Activated T-cell treated with anti-CD3 and anti-CD28 coated beads, Interleukin-2, amount 50 U/mL, for 48 hours (primary cell): ENCODE measurements at regions not wholly inside any gene's neighbourhood (a gene's known extent, or its start where the extent isn't known, plus 50 kb on each side); places are given as distances from the start of the nearest gene placed in this dataset.
"Not testable (repeated sequence)": the region's sequence is repeated elsewhere in the genome, so short reads cannot be mapped to it uniquely, and the experiment has no call there.

Experiments
- DNase-seq, 2 experiments: peaks; one replicate each; pipeline ENCODE4 v3.0.0-alpha.2; 2020

DNA sequence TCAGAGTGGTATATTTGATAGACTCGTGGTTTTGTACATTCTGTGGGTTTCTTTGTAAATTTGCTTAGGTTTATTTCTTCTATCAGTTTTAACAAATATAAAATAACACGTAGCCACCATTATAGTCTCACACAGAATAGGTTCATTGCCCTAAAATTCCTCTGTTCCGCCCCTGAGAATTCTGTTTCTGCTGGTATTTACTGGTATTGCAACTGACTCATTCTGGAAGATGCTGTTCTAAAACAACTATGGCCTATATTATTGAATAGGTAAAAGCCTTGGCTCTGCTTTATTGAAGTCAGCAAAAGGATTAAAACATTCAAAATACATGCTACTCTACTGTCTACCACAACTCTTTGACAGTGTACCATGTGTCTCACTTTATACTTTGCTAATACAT, 119.1 kb upstream of the CHORDC1 start:
- no peak for DNase-seq

DNA sequence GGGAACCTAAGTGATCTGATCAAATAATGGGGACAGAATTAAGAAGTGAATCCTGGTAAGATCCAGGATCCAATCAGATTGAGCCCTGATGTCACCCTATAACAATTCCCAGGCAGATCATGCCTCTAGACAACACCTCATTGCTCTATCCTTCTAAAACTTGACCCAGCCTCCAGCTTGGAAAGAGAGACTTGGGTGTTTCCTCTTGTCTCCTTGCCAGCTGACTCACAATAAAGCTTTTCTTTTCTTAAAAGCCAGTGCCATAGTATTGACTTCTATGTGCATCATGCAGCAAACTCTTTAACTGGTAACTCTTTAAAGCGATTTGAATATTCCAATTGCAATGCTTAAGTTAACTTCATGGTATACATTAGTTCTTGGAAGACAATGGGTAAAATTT, 109.6 kb upstream of the CHORDC1 start:
- DNase-seq: no peak

DNA sequence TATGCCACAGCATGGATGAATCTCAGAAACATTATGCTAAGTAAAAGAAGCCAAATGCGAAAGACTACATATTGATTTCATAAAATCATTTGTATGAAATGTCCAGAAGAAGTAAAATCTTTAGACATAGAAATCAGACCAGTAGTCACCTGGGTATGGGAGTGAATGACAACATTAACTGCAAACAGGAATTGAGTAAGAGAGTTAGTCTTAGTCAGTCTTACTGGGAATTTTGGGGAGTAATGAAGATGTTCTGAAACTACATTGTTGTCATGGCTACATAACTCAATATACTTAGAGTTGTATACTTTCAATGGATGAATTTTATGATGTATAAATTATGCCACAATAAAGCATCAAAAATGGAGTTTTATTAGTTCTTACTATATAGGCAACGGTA, 107.8 kb upstream of the CHORDC1 start:
- no peak for DNase-seq

DNA sequence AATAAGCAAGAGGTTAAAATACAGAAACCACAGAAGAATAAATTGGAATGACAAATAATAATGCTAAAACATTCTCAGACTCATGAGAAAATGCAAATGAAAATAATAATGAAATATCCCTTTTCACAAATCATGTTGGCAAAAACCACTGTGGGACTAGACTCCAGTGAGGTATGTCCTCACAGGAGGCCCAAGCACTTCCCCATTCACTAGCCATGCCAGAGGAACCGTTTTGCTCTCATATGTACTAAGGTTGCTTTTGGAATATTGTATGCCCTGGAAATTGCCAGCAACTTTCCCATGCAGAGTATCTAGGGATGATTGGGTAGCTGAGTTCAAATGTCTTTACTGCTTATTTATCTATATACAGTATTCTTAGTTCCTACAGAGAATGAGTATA, 106.2 kb upstream of the CHORDC1 start:
- no peak for DNase-seq

DNA sequence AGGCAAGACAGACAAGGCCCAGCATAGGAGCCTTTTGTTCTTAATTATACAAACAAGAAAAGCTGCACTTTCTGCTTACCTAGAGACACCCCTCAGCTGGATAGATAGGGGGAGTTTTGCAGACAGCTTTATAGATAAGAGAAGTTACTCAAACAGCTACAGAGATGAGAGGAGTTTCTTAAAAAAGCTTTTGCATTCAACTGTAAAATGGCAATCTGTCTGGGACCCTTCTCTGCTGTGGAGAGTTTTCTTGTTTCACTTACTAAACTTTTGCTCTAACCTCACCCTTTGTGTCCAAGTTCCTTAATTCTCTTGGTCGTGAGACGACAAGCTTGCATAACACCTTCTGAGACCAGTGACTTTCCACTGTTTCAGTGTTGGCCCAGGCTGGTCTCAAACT, 103.8 kb upstream of the CHORDC1 start:
- DNase-seq: no peak

DNA sequence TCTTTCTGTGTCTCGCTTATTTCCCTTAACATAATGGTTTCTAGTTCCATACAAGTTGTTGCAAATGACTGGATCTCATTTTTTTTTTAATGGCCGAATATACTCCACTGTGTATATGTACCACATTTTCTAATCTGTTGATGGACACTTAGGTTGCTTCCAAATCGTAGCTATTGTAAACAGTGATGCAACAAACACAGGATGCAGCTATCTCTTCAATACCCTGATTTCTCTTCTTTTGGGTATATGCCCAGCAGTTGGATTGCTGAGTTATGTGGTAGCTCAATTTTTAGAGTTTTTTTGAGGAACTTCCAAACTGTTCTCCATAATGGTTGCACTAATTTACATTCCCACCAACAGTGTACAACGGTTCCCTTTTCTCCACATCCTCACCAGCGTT, 100.4 kb upstream of the CHORDC1 start:
- no peak for DNase-seq

DNA sequence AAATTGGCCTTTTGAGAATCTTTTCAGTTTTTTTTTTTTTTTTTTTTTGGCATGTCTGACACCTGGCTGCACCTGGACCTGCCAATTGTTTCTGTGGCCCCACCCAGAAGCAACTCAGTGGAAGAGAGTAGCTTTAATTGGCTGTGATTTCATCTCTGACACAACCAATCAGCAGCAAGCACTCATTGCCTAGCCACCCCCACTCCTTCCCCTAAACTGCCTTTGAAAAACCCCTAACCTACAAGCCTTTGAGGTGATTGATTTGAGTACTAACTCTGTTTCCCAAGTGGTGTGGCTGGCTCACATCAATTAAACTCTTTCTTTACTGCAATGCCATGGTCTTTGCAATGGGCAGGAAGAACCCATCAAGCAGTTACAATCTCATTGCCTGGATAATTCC, 98.2 kb upstream of the CHORDC1 start:
- no peak for DNase-seq

DNA sequence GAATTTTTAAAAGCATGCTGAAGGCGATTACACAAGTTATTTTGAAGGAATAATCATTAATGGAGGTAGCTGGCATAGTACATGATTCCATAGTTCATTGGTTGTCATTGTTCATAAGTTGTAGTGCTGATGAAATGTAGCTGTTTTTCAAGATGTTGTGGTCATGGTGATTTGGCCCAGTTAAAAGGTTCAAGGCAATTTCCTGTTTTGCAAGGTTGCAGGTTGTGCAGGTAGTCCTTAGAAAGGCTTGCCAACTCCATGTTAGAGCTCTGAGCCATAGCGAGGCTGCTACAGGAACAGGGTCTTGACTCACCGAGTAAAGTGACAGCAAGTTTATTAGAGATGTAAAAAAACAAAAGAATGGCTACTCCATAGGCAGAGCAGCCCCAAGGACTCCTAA, 95.8 kb upstream of the CHORDC1 start:
- DNase-seq: no peak

DNA sequence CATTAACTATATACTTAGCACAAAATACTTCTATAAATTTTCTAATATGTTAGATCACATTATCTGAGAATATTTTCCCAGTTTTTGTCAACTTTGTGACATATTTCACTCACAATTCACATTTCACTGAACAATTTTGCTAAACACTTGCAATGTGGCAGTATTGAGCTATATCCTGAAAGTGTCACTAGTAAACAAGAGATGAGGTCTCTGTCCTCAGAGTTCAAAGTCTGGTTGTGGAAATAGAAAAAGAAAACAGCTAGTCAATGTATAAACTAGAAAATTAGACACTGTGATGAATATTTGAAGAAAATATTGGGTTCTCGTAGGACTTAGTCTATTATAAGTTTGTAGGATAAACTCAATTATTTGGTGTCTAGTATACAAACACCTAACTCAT, 87.4 kb upstream of the CHORDC1 start:
- no peak for DNase-seq

DNA sequence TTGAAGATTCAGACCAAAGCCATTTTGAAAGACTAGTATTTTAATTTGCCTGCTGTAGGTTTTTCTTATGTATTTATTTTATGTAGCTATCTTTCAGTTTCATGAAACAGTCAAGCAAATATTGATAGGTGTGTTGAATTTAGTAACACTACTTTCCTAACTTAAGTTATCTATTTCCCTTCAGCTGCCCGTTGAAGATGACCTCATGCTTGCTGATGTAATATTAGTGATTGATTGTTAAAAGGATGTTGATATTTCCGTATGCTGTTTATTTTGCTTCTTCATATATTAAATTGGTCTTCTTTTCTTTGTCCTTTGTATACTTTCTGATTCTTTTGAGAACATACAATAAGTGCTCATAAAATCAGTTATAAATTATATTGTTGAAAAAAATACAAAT, 86.8 kb upstream of the CHORDC1 start:
- no peak for DNase-seq

DNA sequence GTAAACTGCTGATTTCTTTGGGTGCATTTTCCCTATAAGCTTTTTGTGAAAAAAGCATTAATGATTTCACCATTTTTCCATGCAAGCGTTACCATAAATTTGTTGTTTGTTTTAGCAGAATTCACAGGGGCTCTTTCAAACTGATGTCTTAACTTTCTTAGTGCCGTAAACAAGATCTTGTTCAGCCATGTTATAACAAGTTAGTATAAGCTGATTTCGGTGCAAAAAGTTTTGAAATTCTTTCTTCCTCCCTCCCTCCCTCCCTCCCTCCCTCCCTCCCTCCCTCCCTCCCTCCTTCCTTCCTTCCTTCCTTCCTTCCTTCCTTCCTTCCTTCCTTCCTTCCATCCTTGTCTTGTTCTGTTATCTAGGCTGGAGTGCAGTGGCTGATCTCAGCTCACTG, 71.7 kb upstream of the CHORDC1 start:
- no peak for DNase-seq

DNA sequence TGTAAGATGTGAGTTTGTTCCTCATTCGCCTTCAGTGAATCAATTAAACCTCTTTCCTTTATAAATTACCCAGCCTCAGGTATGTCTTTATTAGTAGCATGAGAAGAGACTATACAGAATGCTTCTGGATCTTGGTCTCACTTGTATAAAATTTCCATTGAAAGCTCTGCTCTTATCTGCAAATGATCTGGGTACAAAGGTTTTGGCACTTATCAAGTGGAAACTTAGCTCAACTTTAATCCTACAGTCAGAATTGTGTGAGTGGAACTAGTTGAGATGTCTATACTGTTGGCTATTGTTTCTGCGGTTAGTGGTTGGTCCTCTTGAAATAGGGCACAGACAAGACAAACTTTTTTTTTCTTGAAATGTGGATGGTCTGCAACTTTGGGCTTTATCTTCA, 71.2 kb upstream of the CHORDC1 start:
- no peak for DNase-seq

DNA sequence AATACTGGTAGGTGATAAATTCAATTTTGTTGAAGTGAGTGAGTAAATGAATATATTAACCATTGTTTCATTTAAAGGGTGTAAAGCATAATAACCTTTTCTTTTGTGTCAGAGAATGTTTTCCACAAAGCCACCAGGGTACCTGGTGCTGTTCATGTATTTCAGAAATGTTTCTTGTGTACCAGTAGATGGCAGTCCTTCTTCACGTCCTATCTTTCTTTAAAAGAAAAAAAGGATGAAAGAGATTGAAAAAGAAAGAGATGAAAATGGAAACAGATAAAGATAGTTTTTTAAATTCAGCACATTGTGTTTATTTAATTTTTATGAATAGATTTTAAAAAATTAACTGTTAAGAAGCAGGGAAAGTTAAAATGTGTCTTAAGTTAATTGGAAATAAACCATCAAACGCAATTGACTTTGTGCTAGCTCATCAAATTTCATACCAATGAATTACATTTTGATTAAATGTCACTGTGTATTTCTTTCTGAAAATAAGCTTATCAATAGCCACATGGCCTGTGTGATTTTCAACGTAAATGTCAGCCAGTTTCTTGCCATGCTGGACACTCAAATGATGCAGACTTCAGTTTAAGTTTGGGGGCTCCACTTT, 65.5 kb upstream of the CHORDC1 start:
- no peak for DNase-seq

DNA sequence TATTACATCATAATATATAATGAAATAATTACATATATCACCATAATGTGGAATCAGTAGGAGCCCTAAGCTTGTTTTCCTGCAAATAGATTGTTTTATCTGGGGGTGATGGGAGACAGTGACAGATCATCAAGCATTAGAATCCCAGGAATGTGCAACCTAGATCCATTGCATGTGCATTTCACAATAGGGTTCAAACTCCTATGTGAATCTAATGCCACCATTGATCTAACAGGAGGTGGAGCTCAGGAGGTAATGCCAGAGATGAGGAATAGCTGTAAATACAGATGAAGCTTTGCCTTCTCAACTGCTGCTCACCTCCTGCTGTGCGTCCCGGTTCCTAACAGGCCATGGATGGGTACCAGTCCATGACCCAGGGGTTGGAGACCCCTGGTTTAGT, 63.8 kb upstream of the CHORDC1 start:
- DNase-seq: no peak

DNA sequence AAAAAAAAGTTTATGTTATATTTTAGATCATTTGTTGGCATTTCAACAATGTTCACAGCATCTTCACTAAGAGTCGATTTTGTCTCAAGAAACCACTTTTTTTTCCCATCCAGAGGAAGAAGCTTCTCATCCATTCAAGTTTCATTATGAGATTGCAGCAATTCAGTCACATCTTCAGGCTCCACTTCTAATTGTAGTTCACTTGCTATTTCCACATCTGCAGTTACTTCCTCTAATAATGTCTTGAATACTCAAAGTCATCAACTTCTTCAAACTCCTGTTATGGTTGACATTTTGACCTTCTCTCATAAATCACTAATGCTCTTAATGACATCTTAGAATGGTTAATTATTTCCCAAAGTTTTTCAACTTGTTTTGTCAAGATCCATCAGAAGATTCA, 61.3 kb upstream of the CHORDC1 start:
- no peak for DNase-seq

DNA sequence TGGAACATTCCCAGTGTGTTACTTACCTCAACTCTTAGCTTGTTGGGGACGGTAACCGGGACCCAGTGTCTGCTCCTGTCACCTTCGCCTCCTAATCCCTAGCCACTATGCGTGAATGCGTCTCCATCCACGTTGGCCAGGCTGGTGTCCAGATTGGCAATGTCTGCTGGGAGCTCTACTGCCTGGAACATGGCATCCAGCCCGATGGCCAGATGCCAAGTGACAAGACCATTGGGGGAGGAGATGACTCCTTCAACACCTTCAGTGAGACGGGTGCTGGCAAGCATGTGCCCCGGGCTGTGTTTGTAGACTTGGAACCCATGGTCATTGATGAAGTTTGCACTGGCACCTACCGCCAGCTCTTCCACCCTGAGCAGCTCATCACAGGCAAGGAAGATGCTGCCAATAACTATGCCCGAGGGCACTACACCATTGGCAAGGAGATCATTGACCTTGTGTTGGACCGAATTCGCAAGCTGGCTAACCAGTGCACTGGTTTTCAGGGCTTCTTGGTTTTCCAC, 59.8 kb upstream of the CHORDC1 start:
- DNase-seq: not testable (repeated sequence)

DNA sequence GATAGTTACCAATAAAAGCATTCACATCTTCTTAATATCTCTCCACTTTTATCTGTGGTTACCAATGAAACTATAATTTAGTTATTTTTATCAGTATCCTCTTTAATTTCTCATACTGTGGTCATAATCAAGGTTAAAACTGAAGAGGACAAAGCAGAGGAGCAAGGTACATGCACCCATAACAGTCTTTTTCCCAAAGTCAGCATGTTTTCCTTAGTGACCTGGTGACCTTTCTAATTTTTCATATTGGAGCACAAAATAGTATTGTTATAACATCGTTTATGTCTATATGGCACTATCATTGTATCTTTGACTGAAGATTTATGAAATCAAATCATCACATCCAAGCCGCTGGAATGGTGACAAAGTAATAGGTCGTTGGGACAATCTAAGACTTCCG, 51.5 kb upstream of the CHORDC1 start:
- DNase-seq: no peak
